ENCODE measurements at regions not wholly inside any gene's neighbourhood (a gene's known extent, or its start where the extent isn't known, plus 50 kb on each side); places are given as distances from the start of the nearest gene placed in this dataset.

DNA sequence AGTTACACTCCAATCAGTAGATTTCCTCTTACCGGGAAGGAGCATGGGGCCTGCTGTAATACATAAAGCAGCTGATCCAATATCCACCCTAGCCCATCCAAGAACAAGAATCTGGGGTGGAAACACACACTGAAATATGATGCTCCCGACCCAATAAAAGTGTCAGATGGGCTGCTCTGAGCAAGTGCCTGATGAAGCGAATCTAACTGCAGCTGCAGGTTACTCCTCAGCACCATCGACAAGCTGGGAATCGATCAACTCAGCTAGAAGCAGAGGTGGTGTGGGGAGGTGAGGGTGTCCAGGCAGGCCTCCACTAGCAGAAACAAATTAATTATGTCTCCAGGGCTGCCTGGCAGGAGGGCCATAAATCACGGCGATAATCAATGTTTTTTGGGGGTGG lies 64.0 kb upstream of the WSCD2 start:
- Histone ChIP-seq H3K36me3 (replicated peaks in 1 of 2; ENCODE audit: control insufficient read depth in 1 of 2, insufficient read depth in 2 of 2, low read length in 1 of 2) (no peaks in the 10 kb centered on the region), H3K27ac (ENCODE audit: low read depth in 2 of 2, low read length in 1 of 2) (no peak overlapping the region), H3F3A (replicated peaks; ENCODE audit: insufficient read depth) (no peaks in the 10 kb centered on the region), H2AFZ (ENCODE audit: low read depth) (no peak overlapping the region), H3K9me3 (no peaks in the 10 kb centered on the region), H3K9me2 (no peaks in the 10 kb centered on the region), H3K4me2 (no peak overlapping the region), H3K79me2 (ENCODE audit: insufficient read depth) (no peaks in the 10 kb centered on the region), H3K4me3 (ENCODE audit: low read depth in 2 of 2, low read length in 1 of 2) (no peak overlapping the region), H3K4me1 (ENCODE audit: control insufficient read depth in 1 of 2, insufficient read depth in 2 of 2, low read depth in 1 of 2, low read length in 1 of 2) (no peaks in the 10 kb centered on the region; a peak in 1 of 4 replicates), H3K27me3 (ENCODE audit: insufficient read depth) (no peaks in the 10 kb centered on the region), H3K9ac (no peak overlapping the region), H4K20me1 (ENCODE audit: insufficient read depth) (no peaks in the 10 kb centered on the region)
- WGBS (ENCODE audit: low lambda C conversion rate), result 24% methylated on average over 7 of the region's 7 CpGs
- DNase-seq, result no peak
- TF ChIP-seq RAD21 (IDR thresholded peaks at IDR 0.05; ENCODE audit: low read length) (no peak), REST (IDR thresholded peaks at IDR 0.05; ENCODE audit: low read depth, low read length) (no peak), MXI1 (IDR thresholded peaks at IDR 0.05; ENCODE audit: low read depth, low read length) (no peak), NFIC (IDR thresholded peaks at IDR 0.05; ENCODE audit: borderline replicate concordance) (no peak), RFX5 (IDR thresholded peaks at IDR 0.05; ENCODE audit: low read length) (no peak), TEAD4 (IDR thresholded peaks at IDR 0.05; ENCODE audit: borderline replicate concordance, insufficient read depth) (no peak), MEF2A (IDR thresholded peaks at IDR 0.05; ENCODE audit: borderline replicate concordance, low read depth) (no peak), TCF12 (IDR thresholded peaks at IDR 0.05) (no peak)
- TF ChIP-seq, protein P1, sequence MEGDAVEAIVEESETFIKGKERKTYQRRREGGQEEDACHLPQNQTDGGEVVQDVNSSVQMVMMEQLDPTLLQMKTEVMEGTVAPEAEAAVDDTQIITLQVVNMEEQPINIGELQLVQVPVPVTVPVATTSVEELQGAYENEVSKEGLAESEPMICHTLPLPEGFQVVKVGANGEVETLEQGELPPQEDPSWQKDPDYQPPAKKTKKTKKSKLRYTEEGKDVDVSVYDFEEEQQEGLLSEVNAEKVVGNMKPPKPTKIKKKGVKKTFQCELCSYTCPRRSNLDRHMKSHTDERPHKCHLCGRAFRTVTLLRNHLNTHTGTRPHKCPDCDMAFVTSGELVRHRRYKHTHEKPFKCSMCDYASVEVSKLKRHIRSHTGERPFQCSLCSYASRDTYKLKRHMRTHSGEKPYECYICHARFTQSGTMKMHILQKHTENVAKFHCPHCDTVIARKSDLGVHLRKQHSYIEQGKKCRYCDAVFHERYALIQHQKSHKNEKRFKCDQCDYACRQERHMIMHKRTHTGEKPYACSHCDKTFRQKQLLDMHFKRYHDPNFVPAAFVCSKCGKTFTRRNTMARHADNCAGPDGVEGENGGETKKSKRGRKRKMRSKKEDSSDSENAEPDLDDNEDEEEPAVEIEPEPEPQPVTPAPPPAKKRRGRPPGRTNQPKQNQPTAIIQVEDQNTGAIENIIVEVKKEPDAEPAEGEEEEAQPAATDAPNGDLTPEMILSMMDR (IDR thresholded peaks at IDR 0.05), result no peak
- TF ChIP-seq, protein P2, sequence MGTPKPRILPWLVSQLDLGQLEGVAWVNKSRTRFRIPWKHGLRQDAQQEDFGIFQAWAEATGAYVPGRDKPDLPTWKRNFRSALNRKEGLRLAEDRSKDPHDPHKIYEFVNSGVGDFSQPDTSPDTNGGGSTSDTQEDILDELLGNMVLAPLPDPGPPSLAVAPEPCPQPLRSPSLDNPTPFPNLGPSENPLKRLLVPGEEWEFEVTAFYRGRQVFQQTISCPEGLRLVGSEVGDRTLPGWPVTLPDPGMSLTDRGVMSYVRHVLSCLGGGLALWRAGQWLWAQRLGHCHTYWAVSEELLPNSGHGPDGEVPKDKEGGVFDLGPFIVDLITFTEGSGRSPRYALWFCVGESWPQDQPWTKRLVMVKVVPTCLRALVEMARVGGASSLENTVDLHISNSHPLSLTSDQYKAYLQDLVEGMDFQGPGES (IDR thresholded peaks at IDR 0.05; ENCODE audit: low read depth, low read length), result no peak
- ChIA-PET POLR2A (no interaction called here), CTCF (interaction anchor here (0.9 to 3.4 kb wide), 2 partner anchors 24 to 392 kb away, joined by 4 to 10 read pairs; no protein-coding TSS in a partner anchor)

Data from SK-N-SH (cell line).